ENCODE measurements at regions not wholly inside any gene's neighbourhood (a gene's known extent, or its start where the extent isn't known, plus 50 kb on each side); places are given as distances from the start of the nearest gene placed in this dataset.

- no peak for DNase-seq (ENCODE audit: low read depth in 4 of 4, low spot score in 3 of 4)
Measured at GRCh38 chr10:32174349-32174893, 118.2 kb upstream of the KIF5B start.

- no peak for DNase-seq (ENCODE audit: low read depth in 4 of 4, low spot score in 3 of 4)
Measured at GRCh38 chr10:32171204-32171603, 115.0 kb upstream of the KIF5B start.

DNA sequence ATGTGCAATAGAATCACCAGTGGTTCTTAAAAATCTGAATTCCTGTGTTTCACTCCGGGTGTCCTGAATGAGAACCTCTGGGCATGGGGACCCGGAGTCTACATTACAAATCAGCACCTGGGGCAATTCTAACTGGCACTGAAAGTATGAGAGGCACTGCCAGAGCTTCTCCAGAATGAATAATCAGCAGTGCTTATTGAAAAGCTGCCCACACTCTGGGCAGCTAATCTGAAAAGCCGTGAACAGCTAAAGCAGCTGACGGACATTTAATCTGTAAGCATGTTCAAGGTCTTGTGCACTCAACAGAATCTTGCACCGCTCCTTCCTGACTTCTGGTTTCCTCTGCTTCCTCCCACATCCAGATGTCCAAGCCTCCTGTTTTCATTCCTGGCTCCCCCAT, 113.3 kb upstream of the KIF5B start:
- no peak for DNase-seq (ENCODE audit: low read depth in 4 of 4, low spot score in 3 of 4)

DNA sequence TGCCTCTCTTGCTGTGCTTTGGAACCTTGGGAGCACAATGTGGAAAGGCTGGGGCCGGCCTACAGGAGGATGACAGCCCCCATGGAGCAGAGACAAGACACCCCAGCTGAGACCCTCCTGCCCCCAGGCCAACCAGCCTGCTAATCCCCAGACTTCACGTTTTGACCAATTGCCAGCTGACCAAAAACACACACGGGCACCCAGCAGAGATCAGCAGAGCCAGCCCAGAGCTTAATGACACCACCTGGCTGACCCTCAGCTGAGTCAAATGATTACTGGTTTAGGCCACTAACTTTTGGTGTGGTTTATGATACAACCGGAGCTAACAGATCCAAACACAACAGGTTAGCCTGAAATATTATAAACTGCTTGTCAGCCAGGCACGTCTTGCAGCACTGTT, 111.2 kb upstream of the KIF5B start:
- no peak for DNase-seq (ENCODE audit: low read depth in 4 of 4, low spot score in 3 of 4)

DNA sequence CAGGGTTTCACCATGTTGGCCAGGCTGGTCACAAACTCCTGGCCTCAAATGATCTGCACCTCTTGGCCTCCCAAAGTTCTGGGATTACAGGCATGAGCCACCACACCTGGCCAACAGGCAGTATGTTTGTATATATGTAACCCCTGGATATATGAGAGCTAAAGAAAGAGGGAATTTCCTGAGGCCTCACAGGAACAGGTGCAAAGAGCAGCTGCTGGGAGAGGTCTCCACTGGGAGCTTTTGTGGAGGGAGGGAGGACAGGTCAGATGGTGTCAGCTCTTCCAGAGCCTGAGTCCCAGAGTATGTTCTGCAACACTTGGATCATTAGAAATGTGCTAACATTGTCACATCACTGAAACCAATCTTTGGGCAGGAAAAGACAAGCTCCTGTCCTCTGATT, 110.1 kb upstream of the KIF5B start:
- no peak for DNase-seq (ENCODE audit: low read depth in 4 of 4, low spot score in 3 of 4)

DNA sequence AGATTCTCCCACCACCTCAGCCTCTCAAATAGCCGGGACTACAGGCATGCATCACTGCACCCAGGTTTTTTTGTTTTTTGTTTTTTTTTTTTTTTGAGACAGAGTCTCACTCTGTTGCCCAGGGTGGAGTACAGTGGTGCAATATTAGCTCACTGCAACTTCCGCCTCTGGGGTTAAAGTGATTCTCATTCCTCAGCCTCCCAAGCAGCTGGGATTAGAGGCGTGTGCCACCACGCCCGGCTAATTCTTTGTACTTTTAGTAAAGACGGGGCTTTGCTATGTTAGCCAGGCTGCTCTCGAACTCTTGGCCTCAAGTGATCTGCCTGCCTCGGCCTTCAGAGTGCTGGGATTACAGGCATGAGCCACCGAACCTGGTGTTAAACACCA, 107.5 kb upstream of the KIF5B start:
- DNase-seq (ENCODE audit: low read depth in 4 of 4, low spot score in 3 of 4): no peak

DNA sequence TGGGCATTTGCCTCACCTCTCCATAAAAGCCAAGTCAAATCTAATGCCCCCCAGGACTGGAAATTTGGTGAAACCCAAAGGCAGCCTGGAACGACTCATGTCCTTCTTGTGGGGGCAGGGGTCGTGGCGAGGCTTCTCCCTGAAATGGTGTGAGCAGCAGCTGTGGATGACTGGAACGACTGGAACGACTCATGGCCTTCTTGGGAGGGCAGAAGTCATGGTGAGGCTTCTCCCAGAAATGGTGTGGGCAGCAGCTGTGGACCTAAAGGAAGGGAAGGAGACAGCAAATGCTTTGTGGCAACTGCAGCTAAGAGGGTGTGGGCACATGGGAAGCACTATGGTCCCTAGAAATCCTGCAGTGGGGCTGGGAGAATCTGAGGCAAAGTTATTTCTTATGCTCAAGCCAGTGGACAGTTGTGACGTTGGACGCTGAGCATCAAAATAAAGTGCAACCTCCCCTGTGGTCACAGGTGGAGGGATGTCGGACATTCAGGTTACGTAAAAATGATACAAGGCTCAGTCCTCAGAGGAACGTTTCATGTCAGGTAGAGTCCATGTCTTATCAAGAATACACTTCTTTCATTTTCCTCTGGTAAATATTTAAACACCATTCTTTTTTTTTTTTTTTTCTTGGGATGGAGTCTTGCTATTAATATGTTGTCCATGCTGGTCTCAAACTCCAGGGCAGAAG, 107.0 kb upstream of the KIF5B start:
- no peak for DNase-seq (ENCODE audit: low read depth in 4 of 4, low spot score in 3 of 4)

GRCh38 chr10:32161586-32161985, 105.4 kb upstream of the KIF5B start:
- no peak for DNase-seq (ENCODE audit: low read depth in 4 of 4, low spot score in 3 of 4)

DNA sequence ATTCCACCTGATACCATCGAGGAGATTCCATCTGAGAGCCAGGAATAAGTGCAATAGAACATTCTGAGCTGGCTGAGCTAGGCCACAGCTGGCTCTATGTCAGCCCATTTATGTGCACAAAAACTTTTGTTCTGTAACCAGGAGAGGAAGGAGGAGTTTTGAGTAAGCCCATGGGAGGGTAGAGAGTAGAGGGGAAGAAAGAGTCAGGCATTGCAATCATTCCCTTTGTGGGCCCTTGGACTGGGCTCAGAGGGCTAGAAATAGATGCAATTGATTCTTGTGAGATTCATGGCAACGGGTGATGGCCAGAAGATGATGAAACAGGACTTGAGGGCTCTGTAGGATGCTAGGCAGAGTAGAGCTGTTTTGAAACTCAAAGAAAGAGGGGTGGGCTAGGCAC, 104.6 kb upstream of the KIF5B start:
- no peak for DNase-seq (ENCODE audit: low read depth in 4 of 4, low spot score in 3 of 4)

- DNase-seq (ENCODE audit: low read depth in 4 of 4, low spot score in 3 of 4): no peak
Measured at GRCh38 chr10:32159264-32159663, 103.0 kb upstream of the KIF5B start.

DNA sequence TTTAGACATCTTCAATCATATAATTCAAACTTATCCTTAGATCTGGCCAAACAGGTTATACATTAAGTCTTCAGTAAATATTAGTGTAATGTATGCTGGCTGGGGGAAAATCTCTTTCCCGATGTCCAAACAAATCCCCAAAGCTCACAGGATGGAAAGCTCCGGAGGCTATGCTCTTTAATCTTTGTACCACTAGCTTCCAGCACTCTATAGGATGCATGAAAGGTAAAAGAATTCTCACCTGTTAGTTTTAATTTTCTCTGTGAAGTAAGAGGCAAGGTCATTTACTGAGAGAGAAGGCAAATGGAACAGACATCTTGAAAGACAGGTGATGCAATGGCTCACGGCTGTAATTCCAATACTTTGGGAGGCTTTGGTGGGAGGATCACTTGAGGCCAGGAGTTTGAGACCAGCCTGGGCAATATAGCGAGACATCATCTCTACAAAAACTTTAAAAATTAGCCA, 99.8 kb upstream of the KIF5B start:
- no peak for DNase-seq (ENCODE audit: low read depth in 4 of 4, low spot score in 3 of 4)

- no peak for DNase-seq (ENCODE audit: low read depth in 4 of 4, low spot score in 3 of 4)
Measured at GRCh38 chr10:32155075-32155516, 98.9 kb upstream of the KIF5B start.

- no peak for DNase-seq (ENCODE audit: low read depth in 4 of 4, low spot score in 3 of 4)
Measured at GRCh38 chr10:32153931-32154330, 97.7 kb upstream of the KIF5B start.

GRCh38 chr10:32153252-32153651, 97.0 kb upstream of the KIF5B start:
- no peak for DNase-seq (ENCODE audit: low read depth in 4 of 4, low spot score in 3 of 4)

- DNase-seq (ENCODE audit: low read depth in 4 of 4, low spot score in 3 of 4): no peak
Measured at GRCh38 chr10:32151871-32152270, 95.6 kb upstream of the KIF5B start.

DNA sequence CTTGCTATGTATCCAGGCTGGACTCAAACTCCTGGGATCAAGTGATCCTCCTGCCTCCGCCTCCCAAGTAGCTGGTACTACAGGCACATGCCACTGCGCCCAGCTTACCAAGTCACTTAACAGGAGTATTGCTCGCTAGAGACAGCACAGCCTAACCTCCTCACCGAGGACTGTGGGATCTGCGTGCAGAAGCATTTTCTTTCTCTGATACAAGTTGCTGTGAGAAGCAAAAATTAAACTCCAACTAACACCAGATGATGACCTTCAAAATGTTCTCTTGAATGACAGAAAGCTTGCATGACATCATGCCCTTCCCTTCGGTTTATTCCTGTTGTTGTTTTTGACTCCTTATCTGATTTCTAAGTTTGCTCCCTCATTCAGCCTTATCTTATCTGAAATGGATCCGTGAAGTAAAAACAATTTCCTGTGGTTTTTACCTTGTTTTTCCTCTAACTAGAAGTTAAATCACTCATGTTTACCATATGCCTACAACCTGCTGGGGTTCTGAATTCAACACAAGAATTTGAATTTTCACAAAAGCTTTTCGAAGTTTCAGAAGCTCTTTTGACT, 94.4 kb upstream of the KIF5B start:
- no peak for DNase-seq (ENCODE audit: low read depth in 4 of 4, low spot score in 3 of 4)

- DNase-seq (ENCODE audit: low read depth in 4 of 4, low spot score in 3 of 4): no peak
Measured at GRCh38 chr10:32149252-32149955, 93.2 kb upstream of the KIF5B start.

DNA sequence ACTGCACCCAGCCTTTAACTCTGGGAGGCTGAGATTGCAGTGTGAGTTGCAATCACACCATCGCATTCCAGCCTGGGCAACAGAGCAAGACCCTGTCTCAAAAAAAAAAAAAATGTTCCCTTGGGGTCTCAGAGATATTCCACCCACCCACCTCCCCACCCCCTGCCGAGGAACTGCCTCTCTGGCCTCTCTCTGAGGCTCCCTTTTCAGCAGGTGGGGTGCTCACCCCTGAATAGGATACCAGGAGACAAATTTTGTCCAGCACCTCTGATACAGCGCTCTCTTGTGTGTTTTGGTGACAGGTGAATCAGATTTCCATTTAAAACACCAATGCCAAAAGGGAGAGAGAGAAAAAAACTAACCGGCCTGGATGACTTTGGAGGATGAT, 92.6 kb upstream of the KIF5B start:
- no peak for DNase-seq (ENCODE audit: low read depth in 4 of 4, low spot score in 3 of 4)

DNA sequence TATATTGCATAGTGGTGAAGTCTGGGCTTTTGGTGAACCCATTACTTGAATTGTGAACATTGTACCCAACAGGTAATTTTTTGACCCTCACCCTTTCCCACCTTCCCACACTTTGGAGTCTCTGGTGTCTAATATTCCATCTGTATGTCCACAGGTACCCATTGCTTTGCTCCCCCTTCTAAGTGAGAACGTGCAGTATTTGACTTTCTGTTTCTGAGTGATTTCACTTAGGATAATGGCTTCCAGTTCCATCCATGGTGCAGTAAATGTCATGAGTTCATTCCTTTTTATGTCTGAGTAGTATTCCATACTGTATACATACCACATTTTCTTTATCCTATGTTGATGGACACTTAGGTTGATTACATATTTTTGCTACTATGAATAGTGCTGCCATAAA, 91.5 kb upstream of the KIF5B start:
- no peak for DNase-seq (ENCODE audit: low read depth in 4 of 4, low spot score in 3 of 4)

DNA sequence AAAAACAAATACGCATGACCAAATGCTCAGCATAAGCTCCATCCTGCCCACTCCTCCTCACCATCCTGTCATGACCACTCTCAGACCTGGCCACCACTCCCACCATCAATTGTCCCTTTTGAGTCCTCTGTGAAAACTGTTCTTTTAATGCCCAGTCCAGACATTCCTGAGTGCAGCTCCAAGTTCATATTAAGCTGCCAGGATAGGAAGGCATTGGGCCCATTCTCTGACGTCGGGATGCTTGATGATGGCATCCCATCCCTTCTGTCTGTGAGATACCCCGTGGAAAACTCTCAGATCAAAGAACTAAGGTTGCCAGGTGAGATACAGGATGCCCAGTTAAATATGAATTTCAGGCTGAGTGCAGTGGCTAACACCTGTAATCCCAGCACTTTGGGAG, 89.9 kb upstream of the KIF5B start:
- DNase-seq (ENCODE audit: low read depth in 4 of 4, low spot score in 3 of 4): no peak

GRCh38 chr10:32144817-32145688, 88.8 kb upstream of the KIF5B start:
- DNase-seq (ENCODE audit: low read depth in 4 of 4, low spot score in 3 of 4): no peak
